GF-D8 (cell line): ENCODE measurements at regions not wholly inside any gene's neighbourhood (a gene's known extent, or its start where the extent isn't known, plus 50 kb on each side); places are given as distances from the start of the nearest gene placed in this dataset.

Experiments
- DNase-seq: peaks from one replicate; lab custom pipeline; 2025; lab: John Stamatoyannopoulos, UW

- no peak for DNase-seq
Measured at GRCh38 chr4:180925805-180926204, 1317.4 kb upstream of the TENM3 start.

- DNase-seq, result no peak
Measured at GRCh38 chr4:180926277-180926676, 1316.9 kb upstream of the TENM3 start.

- DNase-seq, result no peak
Measured at GRCh38 chr4:180932370-180933001, 1310.7 kb upstream of the TENM3 start.

- DNase-seq, result no peak
Measured at GRCh38 chr4:180937083-180937482, 1306.1 kb upstream of the TENM3 start.

GRCh38 chr4:180940680-180941079 lies 1302.5 kb upstream of the TENM3 start:
- DNase-seq, result no peak

- no peak for DNase-seq
Measured at GRCh38 chr4:180942367-180942916, 1300.8 kb upstream of the TENM3 start.

GRCh38 chr4:180946188-180946587 lies 1297.0 kb upstream of the TENM3 start:
- DNase-seq, result no peak

GRCh38 chr4:180947425-180947824 lies 1295.8 kb upstream of the TENM3 start:
- no peak for DNase-seq

- DNase-seq, result no peak
Measured at GRCh38 chr4:180949424-180950213, 1293.6 kb upstream of the TENM3 start.

GRCh38 chr4:180950377-180950776 lies 1292.8 kb upstream of the TENM3 start:
- DNase-seq, result no peak

- DNase-seq, result no peak
Measured at GRCh38 chr4:180951312-180951711, 1291.9 kb upstream of the TENM3 start.

GRCh38 chr4:180953572-180953971 lies 1289.6 kb upstream of the TENM3 start:
- no peak for DNase-seq

GRCh38 chr4:180960743-180961401 lies 1282.3 kb upstream of the TENM3 start:
- no peak for DNase-seq

GRCh38 chr4:180962268-180962667 lies 1280.9 kb upstream of the TENM3 start:
- no peak for DNase-seq

GRCh38 chr4:180966312-180966711 lies 1276.9 kb upstream of the TENM3 start:
- DNase-seq, result no peak

GRCh38 chr4:180967936-180968335 lies 1275.3 kb upstream of the TENM3 start:
- no peak for DNase-seq

- DNase-seq, result no peak
Measured at GRCh38 chr4:180973894-180974293, 1269.3 kb upstream of the TENM3 start.

- no peak for DNase-seq
Measured at GRCh38 chr4:180990931-180991330, 1252.3 kb upstream of the TENM3 start.

GRCh38 chr4:180993244-180993836 lies 1249.9 kb upstream of the TENM3 start:
- no peak for DNase-seq

GRCh38 chr4:180994722-180995121 lies 1248.5 kb upstream of the TENM3 start:
- DNase-seq, result no peak

- no peak for DNase-seq
Measured at GRCh38 chr4:180999217-180999616, 1244.0 kb upstream of the TENM3 start.

- no peak for DNase-seq
Measured at GRCh38 chr4:181004056-181004455, 1239.1 kb upstream of the TENM3 start.
